ENCODE measurements at regions not wholly inside any gene's neighbourhood (a gene's known extent, or its start where the extent isn't known, plus 50 kb on each side); places are given as distances from the start of the nearest gene placed in this dataset.

GRCh38 chr4:189228726-189229125, 711.9 kb upstream of the FRG1 start:
- Histone ChIP-seq H3K9me2 (ENCODE audit: insufficient read depth) (no peaks in the 10 kb centered on the region), H3K36me3 (ENCODE audit: control insufficient read depth in 1 of 2, insufficient read depth in 2 of 2, low read length in 2 of 2) (no peaks in the 10 kb centered on the region), H3K4me1 (ENCODE audit: control insufficient read depth in 1 of 2, insufficient read depth in 2 of 2, low read length in 2 of 2) (no peaks in the 10 kb centered on the region), H3K27me3 (ENCODE audit: insufficient read depth, low read length) (no peaks in the 10 kb centered on the region), H3K9me3 (ENCODE audit: control insufficient read depth in 1 of 2, insufficient read depth in 1 of 2, low read depth in 1 of 2, low read length in 2 of 2) (no peaks in the 10 kb centered on the region), H2AFZ (ENCODE audit: low read depth, low read length, poor library complexity, severe bottlenecking) (no peak overlapping the region), H3K79me2 (ENCODE audit: insufficient read depth, low read length) (no peaks in the 10 kb centered on the region), H3K9ac (ENCODE audit: low read length) (no peak overlapping the region), H3K27ac (ENCODE audit: low read depth, low read length) (no peak overlapping the region), H3K4me2 (ENCODE audit: low read length) (no peak overlapping the region), H4K20me1 (ENCODE audit: insufficient read depth) (no peaks in the 10 kb centered on the region), H3K4me3 (replicated peaks in 1 of 2; ENCODE audit: low read depth in 1 of 2, low read length in 2 of 2) (no peak overlapping the region)
- ATAC-seq (no peak), DNase-seq (ENCODE audit: low read depth, low spot score) (no peak)
- TF ChIP-seq SIN3A (IDR thresholded peaks at IDR 0.05; ENCODE audit: low read depth) (no peak), REST (IDR thresholded peaks at IDR 0.05; ENCODE audit: low read depth) (no peak), RAD21 (IDR thresholded peaks at IDR 0.05; ENCODE audit: low read depth) (no peak), ELF1 (IDR thresholded peaks at IDR 0.05; ENCODE audit: borderline replicate concordance, low read depth) (no peak), ATF3 (IDR thresholded peaks at IDR 0.05) (no peak), POLR2A (IDR thresholded peaks at IDR 0.05; ENCODE audit: borderline replicate concordance, extremely low read depth, insufficient read depth, insufficient read length) (no peak), EZH2phosphoT487 (IDR thresholded peaks at IDR 0.05; ENCODE audit: borderline replicate concordance) (no peak)
- CTCF ChIA-PET: no interaction called here
- BruUV-seq (replicated peaks): no TSS peak
- intact Hi-C loops (cut with micrococcal nuclease): no loop called here
- POLR2A ChIA-PET: no interaction called here
- RAD21 ChIA-PET (ENCODE audit: low non-redundant PET in 1 of 2, low total read pairs in 2 of 2, uncharacterized antibody in 2 of 2, unreplicated experiment in 2 of 2): no interaction called here

- POLR2A ChIA-PET: no interaction called here
- no peak for TF ChIP-seq RAD21 (IDR thresholded peaks at IDR 0.05; ENCODE audit: low read depth)
- no peak for TF ChIP-seq EZH2phosphoT487 (IDR thresholded peaks at IDR 0.05; ENCODE audit: borderline replicate concordance)
- TF ChIP-seq ELF1 (IDR thresholded peaks at IDR 0.05; ENCODE audit: borderline replicate concordance, low read depth): no peak
- no peak for TF ChIP-seq JUND (IDR thresholded peaks at IDR 0.05)
- TF ChIP-seq REST (IDR thresholded peaks at IDR 0.05; ENCODE audit: low read depth): no peak
- no peak for TF ChIP-seq ZFX (IDR thresholded peaks at IDR 0.05)
- TF ChIP-seq CEBPB (IDR thresholded peaks at IDR 0.05; ENCODE audit: low read depth): no peak
- TF ChIP-seq CTCF (IDR thresholded peaks at IDR 0.05 in 2 of 3, conservative IDR thresholded peaks at IDR 0.05 in 1 of 3; ENCODE audit: borderline replicate concordance in 1 of 3, insufficient read depth in 1 of 3, low read depth in 2 of 3, low read length in 2 of 3): no peak
- TF ChIP-seq SRF (IDR thresholded peaks at IDR 0.05; ENCODE audit: low read depth): no peak
These were observed 708.4 kb upstream of the FRG1 start for GRCh38 chr4:189232274-189232673.

More at GRCh38 chr4:189232274-189232673, 708.4 kb upstream of the FRG1 start:
- H3K4me2 ChIP-seq (ENCODE audit: low read length): no peak overlapping the region
- H3K9me3 ChIP-seq (ENCODE audit: control insufficient read depth in 1 of 2, insufficient read depth in 1 of 2, low read depth in 1 of 2, low read length in 2 of 2): no peaks in the 10 kb centered on the region
- H3K27me3 ChIP-seq (ENCODE audit: insufficient read depth, low read length): no peaks in the 10 kb centered on the region
- H3K36me3 ChIP-seq (ENCODE audit: control insufficient read depth in 1 of 2, insufficient read depth in 2 of 2, low read length in 2 of 2): no peaks in the 10 kb centered on the region
- no peaks in the 10 kb centered on the region for H4K20me1 ChIP-seq (ENCODE audit: insufficient read depth)
- no peak for DNase-seq (ENCODE audit: low read depth, low spot score)
- no TSS peak for BruUV-seq (replicated peaks)
- no peak overlapping the region for H3K27ac ChIP-seq (ENCODE audit: low read depth, low read length)
- CTCF ChIA-PET: no interaction called here
- no peak overlapping the region for H3K4me3 ChIP-seq (replicated peaks in 1 of 2; ENCODE audit: low read depth in 1 of 2, low read length in 2 of 2)
- H3K9me2 ChIP-seq (ENCODE audit: insufficient read depth): no peaks in the 10 kb centered on the region
- H3K4me1 ChIP-seq (ENCODE audit: control insufficient read depth in 1 of 2, insufficient read depth in 2 of 2, low read length in 2 of 2): no peaks in the 10 kb centered on the region
- H3K79me2 ChIP-seq (ENCODE audit: insufficient read depth, low read length): no peaks in the 10 kb centered on the region
- intact Hi-C loops (cut with micrococcal nuclease): no loop called here
- no peak overlapping the region for H3K9ac ChIP-seq (ENCODE audit: low read length)
- H2AFZ ChIP-seq (ENCODE audit: low read depth, low read length, poor library complexity, severe bottlenecking): no peak overlapping the region
- no peak for ATAC-seq
- RAD21 ChIA-PET (ENCODE audit: low non-redundant PET in 1 of 2, low total read pairs in 2 of 2, uncharacterized antibody in 2 of 2, unreplicated experiment in 2 of 2): no interaction called here
